Activated T-cell treated with anti-CD3 and anti-CD28 coated beads, Interleukin-2, amount 50 U/mL, for 1 hour (primary cell): ENCODE measurements at regions not wholly inside any gene's neighbourhood (a gene's known extent, or its start where the extent isn't known, plus 50 kb on each side); places are given as distances from the start of the nearest gene placed in this dataset.

ENCODE experiments used
- DNase-seq: peaks from one replicate; pipeline ENCODE4 v3.0.0-alpha.2; 2020

DNA sequence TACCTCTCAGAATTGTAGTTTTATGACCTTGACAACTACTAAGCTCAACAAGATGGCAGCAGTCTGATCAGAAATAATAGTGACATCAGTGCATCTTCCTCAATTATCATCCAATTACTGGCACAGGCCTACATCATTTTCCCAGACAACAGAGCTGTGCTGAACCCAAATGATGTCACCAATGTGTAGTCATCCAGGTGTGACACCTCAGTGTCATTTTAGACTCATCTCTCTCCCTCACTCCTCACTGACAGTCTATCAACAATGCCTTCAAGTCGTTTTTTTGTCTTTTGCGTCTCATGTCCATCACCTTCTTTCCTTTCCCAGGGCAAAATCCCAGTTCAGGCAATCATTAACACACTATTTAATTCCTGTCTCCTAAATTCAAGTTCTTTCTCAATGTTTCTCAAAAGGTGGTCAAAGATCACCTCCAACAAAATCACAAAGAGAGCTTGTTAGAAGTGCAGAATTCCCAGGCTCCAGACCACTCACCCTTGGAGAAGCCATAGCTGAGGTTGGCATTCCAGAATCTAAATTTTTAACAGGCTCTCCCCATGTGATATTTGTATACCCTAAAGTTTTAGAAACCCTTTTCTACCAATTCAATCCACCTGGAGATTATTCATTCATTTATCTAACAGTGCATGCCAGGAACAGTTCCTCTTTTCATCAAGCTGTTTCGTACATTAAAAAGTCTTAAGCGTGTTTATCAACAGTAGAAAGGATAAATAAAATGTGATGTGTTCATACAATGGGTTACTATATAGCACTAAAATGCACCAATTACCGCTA, 125.3 kb upstream of the KLF7 start:
- DNase-seq: no peak

DNA sequence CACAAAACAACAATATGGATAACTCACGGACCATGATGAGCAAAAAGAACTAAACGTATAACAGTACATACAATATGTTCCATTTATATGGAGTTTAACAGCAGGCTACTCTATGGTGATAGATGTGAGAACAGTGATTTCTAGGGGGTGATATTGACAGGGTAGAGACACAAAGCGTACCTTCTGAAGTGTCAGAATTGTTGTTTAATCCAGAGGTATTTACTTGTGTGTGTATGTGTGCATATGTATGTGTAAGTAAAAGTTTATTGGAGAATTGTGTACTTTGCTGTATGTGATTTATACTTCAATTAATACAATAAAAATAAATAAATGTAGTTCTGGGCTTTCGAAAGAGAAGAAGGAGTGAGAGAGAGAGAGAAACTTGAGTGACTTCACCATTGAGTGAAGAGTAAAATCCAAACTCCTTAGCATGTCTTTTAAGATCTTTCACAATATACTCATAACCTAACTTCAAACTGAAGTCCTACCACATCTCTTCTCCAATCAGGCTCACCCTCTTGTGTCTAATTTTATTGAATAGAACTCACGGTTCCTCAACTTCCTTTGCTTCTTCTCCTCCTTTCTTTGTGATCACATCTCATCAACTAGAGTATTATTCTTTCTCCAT, 126.0 kb upstream of the KLF7 start:
- DNase-seq: no peak

DNA sequence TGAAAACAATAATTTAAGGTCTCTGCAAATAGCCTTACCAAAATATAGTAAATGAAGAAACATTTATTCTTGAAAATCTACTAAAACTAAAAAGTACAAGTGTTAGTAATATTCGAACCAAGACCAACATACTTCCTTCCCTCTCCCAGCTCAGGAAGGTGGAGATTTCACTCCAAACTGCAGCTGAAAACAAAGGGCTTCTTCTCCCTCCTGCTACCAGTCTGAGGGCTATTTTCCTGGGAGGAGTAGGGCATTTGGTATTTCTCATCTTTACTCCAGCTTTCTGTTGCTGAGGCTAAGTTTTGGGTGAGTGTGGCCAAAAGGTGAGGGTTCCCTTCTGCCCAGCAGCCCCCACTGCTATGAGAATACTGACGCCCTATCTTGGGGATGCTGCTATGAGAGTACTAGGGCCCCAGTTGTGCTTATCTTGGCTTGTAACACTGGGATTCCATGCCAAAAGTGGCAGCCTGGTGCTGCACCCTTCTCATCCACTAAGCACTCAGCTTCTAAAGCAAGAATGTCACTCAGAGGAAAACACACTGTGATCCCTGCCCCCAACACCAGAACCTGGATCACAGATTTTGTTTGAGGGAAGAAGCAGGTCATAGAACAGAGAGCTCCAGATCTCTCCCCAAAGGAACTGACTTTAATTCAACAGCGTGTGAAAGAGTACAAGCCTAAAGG, 130.7 kb upstream of the KLF7 start:
- no peak for DNase-seq

DNA sequence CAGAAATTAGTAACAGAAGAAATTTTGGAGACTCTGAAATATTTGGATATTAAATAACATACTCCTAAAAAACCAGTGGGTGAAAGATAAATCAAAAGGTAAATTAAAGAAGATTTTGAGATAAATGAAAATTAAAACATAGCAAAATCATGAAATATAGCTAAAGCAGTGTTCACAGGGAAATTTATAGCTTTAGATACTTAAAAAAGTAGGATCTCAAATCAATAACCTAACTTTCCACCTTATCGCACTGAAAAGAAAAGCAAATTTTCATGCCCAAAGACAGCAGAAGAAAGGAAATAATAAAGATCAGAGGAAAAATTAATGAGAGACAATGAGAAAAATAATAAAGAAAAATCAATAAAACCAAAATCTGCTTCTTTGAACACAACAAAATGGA, 135.1 kb upstream of the KLF7 start:
- DNase-seq: no peak

DNA sequence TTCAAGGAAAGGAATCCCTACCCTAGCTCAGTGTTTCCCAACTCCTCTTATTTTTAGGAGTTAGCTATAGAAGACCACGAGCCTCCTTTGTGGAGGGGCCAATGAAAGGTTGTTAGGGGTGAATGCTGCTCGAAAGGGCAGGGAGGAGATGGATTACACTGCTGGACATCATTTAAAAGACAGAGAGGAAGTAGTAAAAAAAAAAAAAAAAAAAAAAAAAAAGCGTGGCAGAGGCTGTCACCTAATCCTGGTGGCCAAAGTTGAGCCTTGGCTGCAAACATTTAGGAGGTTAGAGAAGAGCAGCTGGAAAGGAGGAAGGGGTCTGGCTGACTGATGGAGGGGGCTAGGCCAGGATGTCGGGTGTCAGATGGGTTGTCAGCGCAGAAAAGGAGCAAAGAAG, 139.0 kb upstream of the KLF7 start:
- DNase-seq: no peak

DNA sequence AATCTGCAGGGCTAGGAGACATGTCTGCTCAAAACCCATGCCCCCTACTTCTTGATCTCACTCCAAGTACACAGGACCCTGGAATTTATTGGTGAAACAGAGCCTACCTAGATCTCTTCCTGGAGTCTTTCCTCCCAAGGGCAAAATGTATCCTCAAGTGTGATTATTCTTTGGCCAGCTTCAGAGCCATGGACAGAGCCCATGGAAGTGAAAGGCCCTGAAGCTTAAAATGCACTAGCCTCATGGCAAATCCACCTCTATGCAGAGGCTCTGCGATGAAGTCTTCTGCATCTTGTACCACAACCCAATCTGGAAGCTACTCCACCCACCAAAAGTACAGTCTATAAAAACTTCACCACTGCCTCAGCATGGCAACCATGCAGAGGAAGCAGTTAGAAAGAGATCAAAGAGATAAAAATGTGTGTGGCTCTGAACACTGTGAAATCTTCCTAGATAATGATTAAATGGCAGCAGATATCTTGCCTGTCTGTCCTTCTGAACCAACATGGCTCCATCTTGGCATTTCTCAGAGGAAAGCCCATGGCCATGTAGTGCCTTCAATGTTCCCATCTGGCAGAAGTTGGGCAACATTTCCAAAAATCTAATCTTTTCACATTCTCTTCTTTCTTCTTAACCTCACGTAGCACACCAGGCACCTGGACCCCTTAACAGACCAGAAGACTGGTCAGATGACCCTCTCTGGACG, 142.9 kb upstream of the KLF7 start:
- no peak for DNase-seq

DNA sequence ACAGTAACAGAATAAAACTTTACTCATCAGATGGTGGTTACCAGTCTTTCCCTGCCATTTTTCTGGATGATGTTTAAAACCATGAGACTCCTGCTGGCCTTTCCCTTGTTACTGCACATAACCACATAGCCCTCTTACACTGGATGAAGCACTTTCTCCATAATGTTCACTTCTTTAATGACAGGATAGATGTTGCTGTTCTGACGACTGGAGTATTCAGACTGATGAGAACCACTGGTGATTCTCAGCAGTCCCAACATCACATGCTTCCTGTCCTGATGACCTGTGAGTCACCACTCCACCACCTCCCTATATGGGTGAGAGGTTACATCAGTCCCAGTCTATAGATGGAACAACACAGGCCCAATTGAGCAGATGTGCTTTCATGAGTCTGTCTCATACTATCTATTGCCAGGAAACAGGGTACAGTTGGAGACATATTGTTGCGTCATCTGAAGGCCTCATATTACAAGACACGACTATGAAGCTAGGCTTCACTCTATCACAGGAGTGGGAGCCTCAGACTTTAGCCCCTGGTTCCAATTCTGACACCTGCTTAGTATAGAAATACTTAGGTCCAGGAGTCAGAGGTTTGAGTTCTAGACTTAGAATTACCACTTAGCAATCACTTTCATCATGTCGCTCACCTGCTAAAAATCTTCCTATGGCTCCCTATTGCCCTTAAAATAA, 145.7 kb upstream of the KLF7 start:
- no peak for DNase-seq

DNA sequence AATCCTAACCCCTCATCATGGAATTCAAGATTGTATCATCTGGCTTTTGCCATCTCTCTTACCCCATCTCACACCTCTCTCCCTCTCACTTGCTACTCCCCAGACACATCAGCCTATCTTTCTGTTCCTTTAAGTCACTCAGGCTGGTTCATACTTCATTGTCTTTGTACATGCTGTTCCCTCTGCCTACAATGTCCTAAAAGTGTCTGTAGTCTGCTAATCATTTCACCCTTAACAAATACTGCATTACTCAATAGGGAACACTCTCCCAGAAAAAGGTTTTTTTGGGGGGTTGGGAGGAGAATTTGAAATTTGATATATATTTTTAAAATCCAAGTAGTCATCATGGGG, 146.2 kb upstream of the KLF7 start:
- DNase-seq: no peak

DNA sequence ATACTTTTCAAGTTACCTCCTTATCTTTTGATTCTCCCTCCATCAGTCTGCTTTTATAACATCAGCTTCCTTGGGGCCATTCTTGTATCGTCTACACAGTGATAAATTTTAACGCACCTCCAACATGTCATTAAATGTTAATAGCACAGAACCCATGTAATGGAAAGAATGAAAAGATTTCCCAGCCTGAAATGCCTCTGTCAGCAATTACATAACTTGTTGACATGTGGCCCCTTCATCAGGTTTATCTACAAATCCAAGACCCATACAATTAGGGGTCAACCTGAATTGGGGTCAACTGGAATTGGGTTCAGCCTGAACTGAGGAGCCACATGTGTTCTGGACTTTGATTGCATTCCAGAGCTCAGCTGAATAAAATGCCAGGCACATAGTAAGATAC, 148.2 kb upstream of the KLF7 start:
- DNase-seq: no peak

DNA sequence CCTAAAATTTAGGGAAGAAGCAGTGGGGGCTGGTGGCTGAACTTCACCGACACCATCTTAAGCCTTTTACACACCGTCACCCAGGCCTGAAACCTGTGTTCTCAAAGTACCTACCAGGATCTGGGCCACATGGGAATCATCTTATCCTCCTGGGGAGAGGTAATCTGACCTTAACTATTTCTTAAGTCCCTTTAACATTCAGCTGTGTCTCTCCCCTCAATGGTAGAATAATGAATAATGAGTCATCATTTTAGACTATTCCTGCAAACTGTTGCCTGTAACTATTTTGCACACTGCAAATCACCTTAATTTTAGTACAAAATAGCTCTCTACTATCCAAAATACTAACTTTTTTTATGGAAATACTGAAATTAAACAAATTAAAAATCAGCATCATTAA, 149.4 kb upstream of the KLF7 start:
- no peak for DNase-seq

DNA sequence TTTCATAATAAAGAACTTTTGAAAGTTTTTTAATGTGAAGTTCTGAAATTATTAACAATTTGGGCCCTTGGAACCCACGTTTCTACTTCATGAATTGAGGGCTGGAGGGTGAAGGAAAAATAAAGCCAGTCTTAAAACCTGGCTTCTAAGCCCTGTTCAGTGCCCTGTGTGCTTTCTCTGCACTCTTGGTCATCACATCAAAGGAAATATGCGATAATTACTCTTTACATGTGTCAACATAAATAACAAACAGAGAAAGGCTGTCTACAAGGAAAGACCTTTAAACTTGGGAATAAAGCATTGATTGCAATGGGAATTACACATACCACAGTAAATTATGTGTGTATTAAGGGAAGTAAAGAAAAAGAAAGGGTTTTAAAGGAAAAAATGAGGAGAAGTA, 150.7 kb upstream of the KLF7 start:
- DNase-seq: no peak

DNA sequence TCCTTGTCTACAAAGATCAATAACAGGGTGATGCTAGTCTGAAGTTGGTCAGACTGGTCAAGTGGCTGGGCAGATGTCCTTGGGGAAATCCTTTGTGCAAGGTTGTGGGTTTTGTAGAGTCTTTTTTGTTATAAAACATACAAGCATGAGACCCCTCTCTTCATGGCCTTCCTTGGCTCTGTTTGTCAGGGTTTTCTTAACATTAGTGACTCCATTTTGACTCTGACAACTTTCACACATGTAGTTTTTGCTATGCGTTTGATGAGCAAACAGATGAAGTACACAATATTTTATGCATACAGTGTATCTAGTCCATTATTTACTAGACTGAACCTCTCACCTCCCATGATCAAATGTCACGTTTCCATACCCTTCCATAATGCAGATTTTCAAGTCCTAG, 151.2 kb upstream of the KLF7 start:
- DNase-seq: no peak

DNA sequence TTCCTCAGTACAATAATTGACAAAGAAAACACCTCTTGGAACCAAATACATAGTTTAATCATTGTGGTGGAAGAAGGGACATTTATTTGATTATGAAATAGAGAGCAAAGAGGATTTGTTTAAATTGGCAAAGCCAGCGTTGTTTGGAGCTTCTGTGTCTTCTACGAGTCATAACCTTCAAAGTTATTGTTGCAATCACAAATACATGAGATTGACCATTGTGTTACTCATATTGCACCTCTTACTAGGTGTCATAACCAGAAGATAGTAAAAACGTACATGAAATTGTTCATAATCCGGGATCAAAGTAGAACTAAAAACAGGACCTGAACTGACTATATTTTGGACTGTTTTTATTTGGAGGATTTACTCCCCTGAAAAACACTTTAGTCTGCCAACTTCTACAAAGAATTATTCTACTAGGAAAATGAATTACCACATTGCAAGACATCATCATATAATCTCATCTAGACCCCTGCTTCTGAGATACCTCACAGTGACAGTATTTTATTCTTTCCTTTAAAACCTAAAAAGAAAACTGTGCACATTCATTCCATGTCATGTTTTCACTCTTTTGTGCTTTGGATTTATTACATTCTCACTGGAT, 151.7 kb upstream of the KLF7 start:
- no peak for DNase-seq

DNA sequence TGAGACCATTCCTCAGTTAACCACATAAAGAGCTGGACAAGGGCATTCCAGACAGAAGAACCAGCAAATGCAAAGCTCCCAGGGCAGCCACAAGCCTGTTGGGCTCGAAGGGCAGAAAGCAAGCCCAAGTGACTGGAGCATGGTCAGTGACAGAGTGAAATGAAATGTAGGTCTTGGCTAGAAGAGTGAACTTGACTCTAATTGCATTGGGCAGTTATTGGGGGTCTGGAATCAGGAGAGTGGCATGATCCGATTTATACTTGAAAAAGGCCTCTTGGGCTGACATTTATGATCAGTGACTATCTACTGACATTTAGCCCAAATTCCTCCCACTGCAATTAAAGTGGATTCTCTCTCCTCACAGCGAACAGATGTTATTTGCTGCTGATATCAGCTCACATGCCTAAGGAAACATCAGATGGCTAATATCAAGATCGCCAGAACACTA, 152.5 kb upstream of the KLF7 start:
- DNase-seq: no peak

DNA sequence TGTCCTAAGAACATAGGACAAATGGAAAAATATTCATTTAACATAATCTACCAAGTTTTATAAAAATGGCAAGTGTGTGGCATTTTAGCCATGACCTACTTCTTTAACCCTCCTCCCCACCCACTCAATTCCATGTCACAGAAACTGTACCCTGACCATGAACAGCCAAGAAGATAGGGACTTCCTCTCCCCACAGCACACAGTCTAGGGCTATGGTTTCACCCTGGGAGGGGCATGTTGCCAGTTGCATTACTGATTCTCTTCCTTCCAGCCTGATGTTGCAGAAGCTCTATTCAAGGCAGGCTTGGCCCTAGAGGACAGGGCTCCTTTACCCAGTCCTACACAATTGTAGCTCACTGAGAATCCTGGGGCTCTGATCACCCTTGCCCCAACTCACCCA, 153.6 kb upstream of the KLF7 start:
- no peak for DNase-seq

DNA sequence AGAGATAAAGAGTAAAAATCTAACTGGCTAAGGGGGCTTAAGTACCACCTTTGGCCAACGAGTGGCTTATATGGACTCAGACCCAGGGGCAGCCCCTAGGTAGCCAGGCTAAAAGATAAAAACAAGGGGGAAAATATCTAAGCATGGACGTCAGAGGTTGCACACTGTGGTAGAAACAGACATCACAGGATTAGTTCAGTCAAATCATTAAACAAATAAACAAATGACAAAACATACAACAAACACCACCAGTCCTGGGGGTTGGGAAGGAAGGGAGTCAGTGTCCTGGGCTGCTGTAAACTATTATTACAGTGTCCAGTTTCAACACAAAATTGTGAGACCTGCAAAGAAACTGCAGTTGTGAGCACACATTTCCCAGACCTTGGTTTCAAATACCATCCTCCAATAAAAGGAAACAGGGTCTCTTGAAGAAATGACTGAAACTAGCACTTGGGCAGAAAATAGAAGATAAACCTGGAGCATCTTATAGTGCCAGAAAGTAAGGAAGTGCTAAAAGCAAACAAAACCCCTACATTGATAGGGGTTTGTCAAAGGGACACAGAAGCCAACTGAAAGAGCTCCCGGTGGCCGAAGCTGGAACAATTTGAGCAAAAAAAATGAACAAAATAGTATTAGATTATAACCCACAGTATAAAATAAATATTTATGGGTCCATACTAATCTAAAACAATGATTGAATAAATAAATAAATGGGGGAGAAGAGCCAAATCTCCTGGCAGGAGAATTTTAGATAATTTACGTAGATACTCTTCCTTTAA, 154.8 kb upstream of the KLF7 start:
- no peak for DNase-seq

DNA sequence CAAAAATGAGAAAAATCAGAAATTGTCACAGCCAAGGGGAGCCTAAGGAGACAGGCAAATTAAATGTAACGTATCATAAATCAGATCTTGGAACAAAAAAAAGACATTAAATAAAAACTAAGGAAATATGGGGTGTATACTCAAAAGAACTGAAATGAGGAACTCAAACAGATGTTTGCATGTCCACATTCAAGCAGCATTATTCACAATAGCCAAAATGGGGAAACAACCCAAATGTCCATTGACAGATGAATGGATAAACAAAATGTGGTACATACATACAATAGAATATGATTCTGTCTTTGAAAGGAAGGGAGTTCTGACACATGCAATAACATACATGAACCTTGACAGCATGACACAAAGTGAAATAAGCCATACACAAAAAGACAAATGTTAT, 155.8 kb upstream of the KLF7 start:
- DNase-seq: no peak

DNA sequence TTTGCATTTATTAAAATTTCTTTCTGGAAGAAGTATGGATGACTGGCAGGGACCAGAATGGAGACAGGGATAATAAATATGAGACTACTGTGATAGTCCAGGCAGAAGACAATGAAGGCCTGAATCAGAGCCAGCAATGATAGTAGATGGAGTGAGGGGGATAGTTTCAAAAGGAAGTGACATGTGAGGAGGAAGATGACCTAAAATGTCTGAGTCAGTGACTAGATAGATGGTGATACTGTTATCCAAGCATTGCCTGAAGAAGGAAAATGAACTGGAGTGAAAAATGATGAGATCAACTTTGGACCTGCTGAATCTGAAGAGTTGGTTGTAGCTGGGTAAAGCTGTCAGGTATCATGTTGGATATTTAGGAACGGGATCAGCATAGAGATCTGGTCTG, 158.3 kb upstream of the KLF7 start:
- no peak for DNase-seq

DNA sequence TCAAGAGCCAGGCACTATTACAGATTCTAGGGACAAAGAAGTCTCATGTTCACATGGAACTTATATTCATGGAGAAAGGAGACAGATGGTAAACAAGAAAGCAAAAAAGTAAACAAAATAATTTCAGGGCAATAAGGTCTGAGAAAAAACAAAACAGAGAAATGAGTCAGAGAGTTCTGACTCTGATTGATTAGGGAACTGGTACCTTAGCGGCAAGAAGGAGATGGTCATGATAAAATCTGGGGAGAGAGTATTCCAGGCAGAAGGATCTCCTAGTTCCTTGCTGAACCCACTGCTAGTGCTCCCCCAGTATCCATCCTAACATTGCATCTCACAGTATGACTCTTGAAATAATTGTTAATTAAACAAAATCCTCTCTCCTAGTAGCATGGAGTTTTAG, 161.8 kb upstream of the KLF7 start:
- DNase-seq: no peak

DNA sequence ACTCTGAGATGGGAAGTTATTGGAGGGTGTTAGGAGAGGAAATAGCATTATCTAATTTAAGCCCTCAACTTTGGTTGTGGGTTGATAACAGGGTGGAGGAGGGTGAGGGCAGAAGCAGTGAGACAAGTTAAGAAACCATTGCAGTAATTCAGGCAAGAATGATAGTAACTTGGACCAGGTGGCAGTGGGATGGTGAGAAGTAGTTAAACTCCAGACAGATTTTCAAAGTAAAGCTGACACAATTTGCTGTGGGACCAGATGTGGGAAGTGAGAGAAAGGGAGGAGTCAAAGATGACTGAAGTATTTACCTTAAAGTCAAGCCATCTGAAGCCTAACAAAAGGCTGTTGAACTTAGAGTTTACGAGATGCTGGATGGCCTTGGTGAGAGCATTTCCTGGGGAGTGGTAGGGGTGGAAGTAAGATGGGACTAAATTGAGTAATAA, 163.2 kb upstream of the KLF7 start:
- DNase-seq: no peak

DNA sequence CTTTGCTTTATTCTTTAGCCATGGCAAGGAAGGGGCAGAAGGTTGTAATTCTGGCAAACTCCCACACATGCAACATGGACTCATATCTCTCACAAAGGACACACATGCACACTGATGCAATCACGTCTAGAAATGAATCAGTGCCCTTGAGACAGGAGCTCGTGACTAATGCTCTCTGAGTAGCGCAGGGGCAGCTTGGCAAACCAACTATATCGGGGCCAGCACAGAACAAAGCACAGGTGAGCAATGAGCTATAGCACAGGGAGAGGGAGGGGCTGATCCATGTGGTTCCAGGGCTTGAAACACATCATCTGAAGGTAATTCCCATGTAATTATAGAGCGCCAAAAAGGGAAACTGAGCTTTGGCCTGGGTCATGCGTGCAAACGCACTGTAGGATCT, 165.2 kb upstream of the KLF7 start:
- no peak for DNase-seq

DNA sequence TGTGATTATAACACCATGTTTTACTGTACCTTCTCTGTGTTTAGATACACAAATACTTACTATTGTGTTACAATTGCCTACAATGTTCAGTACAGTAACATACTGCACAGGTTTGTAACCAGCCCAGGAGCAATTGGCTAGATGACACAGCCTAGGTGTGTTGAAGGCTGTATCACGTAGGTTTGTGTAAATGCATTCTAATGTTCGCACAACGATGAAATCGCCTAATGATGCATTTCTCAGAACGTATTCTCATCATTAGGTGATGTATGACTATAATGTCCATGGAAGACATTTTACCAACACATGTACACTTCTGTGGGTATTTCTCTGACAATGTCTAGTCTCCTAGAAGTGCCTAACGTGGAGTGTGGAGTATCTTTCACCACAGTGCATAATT, 165.9 kb upstream of the KLF7 start:
- no peak for DNase-seq
